CD14-positive monocyte (primary cell): ENCODE measurements at regions not wholly inside any gene's neighbourhood (a gene's known extent, or its start where the extent isn't known, plus 50 kb on each side); places are given as distances from the start of the nearest gene placed in this dataset.

Source experiments
- DNase-seq, 3 donors: peaks; one replicate each; pipeline ENCODE4 v3.0.0-alpha.2; 2011 to 2022
- H2AFZ ChIP-seq: 2 replicates; pipeline ENCODE4 v1.6.0; 2012; ENCODE audit warnings: mild to moderate bottlenecking, low read depth, low read length, inconsistent platforms; ENCODE audit not compliant: insufficient read depth, poor library complexity, severe bottlenecking
- H3K27ac ChIP-seq, 2 donors: 1 replicate in 1 of 2; 2 replicates in 1 of 2; pipeline ENCODE4 v1.5.1; 2012 to 2013; ENCODE audit warnings: low read length in 2 of 2, control low read depth in 1 of 2, inconsistent platforms in 1 of 2, low read depth in 1 of 2, mild to moderate bottlenecking in 1 of 2
- H3K27me3 ChIP-seq, 2 donors: one replicate each; pipeline versions ENCODE4 v1.6.0 to v1.6.1; 2011 to 2013; ENCODE audit warnings: low read length in 2 of 2; ENCODE audit not compliant: control insufficient read depth in 2 of 2, insufficient read depth in 2 of 2
- H3K36me3 ChIP-seq, 2 donors: replicated peaks in 1 of 2; 1 replicate in 1 of 2; 2 replicates in 1 of 2; pipeline versions ENCODE4 v1.5.1 to v1.6.1; 2012 to 2013; ENCODE audit warnings: low read length in 2 of 2, control low read depth in 1 of 2, inconsistent platforms in 1 of 2, mild to moderate bottlenecking in 1 of 2; ENCODE audit not compliant: insufficient read depth in 2 of 2, control insufficient read depth in 1 of 2
- H3K4me1 ChIP-seq, 2 donors: 1 replicate in 1 of 2; 2 replicates in 1 of 2; pipeline versions ENCODE4 v1.5.1 to v1.6.1; 2012 to 2013; ENCODE audit warnings: low read length in 2 of 2, control low read depth in 1 of 2, inconsistent platforms in 1 of 2, mild to moderate bottlenecking in 1 of 2, moderate library complexity in 1 of 2; ENCODE audit not compliant: insufficient read depth in 2 of 2, control insufficient read depth in 1 of 2
- H3K4me2 ChIP-seq: replicated peaks from 2 replicates; pipeline ENCODE3; 2012; ENCODE audit warnings: low read length, moderate library complexity, mild to moderate bottlenecking; ENCODE audit not compliant: poor library complexity, severe bottlenecking; ENCODE audit errors: extremely low read depth
- H3K4me3 ChIP-seq, 3 experiments: fragments of 200-600 bp in 1 of 3; sonication (generic) in 1 of 3; replicated peaks in 1 of 3; 1 replicate in 2 of 3; 2 replicates in 1 of 3; pipeline ENCODE4 v1.5.1; 2011 to 2013; ENCODE audit warnings: low read length in 3 of 3, mild to moderate bottlenecking in 3 of 3, control low read depth in 2 of 3, low read depth in 2 of 3, inconsistent platforms in 1 of 3, moderate library complexity in 1 of 3
- H3K79me2 ChIP-seq: 2 replicates; pipeline ENCODE4 v1.6.0; 2012; ENCODE audit warnings: mild to moderate bottlenecking, control low read depth, inconsistent platforms, low read length, moderate library complexity; ENCODE audit not compliant: insufficient read depth
- H3K9ac ChIP-seq: 2 replicates; pipeline ENCODE4 v1.6.0; 2017; ENCODE audit warnings: low read length, mild to moderate bottlenecking; ENCODE audit not compliant: insufficient read depth, poor library complexity, severe bottlenecking
- H3K9me3 ChIP-seq, 2 donors: replicated peaks in 1 of 2; 1 replicate in 1 of 2; 2 replicates in 1 of 2; pipeline versions ENCODE4 v1.5.1 to v1.6.1; 2012 to 2013; ENCODE audit warnings: low read length in 2 of 2, control low read depth in 1 of 2; ENCODE audit not compliant: control insufficient read depth in 1 of 2, insufficient read depth in 1 of 2
- H4K20me1 ChIP-seq: 2 replicates; pipeline ENCODE4 v1.6.0; 2012; ENCODE audit warnings: mild to moderate bottlenecking, low read length, control low read depth, moderate library complexity; ENCODE audit not compliant: insufficient read depth
- H3K27ac Mint-ChIP-seq, 7 donors: one replicate each; pipeline ENCODE4 v1.8.0; 2020; ENCODE audit warnings: mild to moderate bottlenecking in 7 of 7, mixed read lengths in 7 of 7, moderate library complexity in 6 of 7, inconsistent platforms in 2 of 7
- H3K27me3 Mint-ChIP-seq, 3 donors: one replicate each; pipeline ENCODE4 v1.8.0; 2021 to 2022; ENCODE audit warnings: low read depth in 3 of 3, mild to moderate bottlenecking in 3 of 3, mixed read lengths in 3 of 3, moderate library complexity in 3 of 3, inconsistent platforms in 1 of 3
- H3K36me3 Mint-ChIP-seq, 2 donors: one replicate each; pipeline ENCODE4 v1.8.0; 2020; ENCODE audit warnings: mixed read lengths in 2 of 2, inconsistent platforms in 1 of 2, mild to moderate bottlenecking in 1 of 2
- H3K4me1 Mint-ChIP-seq: one replicate; pipeline ENCODE4 v1.8.0; 2020; ENCODE audit warnings: mild to moderate bottlenecking, mixed read lengths
- H3K4me3 Mint-ChIP-seq, 2 donors: one replicate each; pipeline ENCODE4 v1.8.0; 2020; ENCODE audit warnings: mild to moderate bottlenecking in 2 of 2, mixed read lengths in 2 of 2, moderate library complexity in 1 of 2
- H3K9me3 Mint-ChIP-seq, 7 donors: one replicate each; pipeline ENCODE4 v1.8.0; 2020 to 2022; ENCODE audit warnings: mixed read lengths in 7 of 7, mild to moderate bottlenecking in 6 of 7, moderate library complexity in 6 of 7, inconsistent platforms in 2 of 7
- WGBS: methylation state at CpG from one replicate; pipeline ENCODE4 v1.1.5; 2013; ENCODE audit warnings: missing lambda C conversion rate; ENCODE audit not compliant: insufficient coverage; 5-methylcytosine and 5-hydroxymethylcytosine counted together
- intact Hi-C, 2 donors: fragments of 100-400 bp; cut with micrococcal nuclease; formaldehyde crosslinking; loops; one replicate each; pipeline versions ENCODE4 v1.15.0 to v1.15.1; 2023
- TF ChIP-seq, protein P1 (sequence below): fragments of 200-600 bp; IDR thresholded peaks from one replicate; pipeline ENCODE4 v1.8.0; 2022; ENCODE audit warnings: antibody characterized with exemption, mild to moderate bottlenecking

DNA sequence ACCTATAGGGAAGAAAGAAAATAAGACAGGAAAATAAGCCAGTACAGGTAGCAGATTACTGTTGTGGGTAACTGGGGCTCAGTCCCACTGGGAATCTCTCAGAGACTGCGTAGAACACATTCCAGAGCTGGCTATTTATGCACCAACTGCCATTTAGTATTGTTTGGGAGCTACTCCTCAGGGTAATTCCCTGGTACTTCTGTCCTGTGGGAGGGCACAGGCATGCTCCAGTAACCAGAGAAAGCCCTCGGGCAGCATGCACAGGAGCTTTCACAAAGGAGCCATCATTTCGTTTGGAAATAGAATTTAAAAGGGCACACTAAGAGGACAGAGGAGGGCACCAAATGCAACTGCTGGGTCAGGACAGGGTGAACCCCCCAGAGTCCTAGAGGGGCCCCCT, 148.0 kb upstream of the LRFN2 start:
- TF ChIP-seq, protein P1, sequence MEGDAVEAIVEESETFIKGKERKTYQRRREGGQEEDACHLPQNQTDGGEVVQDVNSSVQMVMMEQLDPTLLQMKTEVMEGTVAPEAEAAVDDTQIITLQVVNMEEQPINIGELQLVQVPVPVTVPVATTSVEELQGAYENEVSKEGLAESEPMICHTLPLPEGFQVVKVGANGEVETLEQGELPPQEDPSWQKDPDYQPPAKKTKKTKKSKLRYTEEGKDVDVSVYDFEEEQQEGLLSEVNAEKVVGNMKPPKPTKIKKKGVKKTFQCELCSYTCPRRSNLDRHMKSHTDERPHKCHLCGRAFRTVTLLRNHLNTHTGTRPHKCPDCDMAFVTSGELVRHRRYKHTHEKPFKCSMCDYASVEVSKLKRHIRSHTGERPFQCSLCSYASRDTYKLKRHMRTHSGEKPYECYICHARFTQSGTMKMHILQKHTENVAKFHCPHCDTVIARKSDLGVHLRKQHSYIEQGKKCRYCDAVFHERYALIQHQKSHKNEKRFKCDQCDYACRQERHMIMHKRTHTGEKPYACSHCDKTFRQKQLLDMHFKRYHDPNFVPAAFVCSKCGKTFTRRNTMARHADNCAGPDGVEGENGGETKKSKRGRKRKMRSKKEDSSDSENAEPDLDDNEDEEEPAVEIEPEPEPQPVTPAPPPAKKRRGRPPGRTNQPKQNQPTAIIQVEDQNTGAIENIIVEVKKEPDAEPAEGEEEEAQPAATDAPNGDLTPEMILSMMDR = no peak
- WGBS = 70% methylated on average over 2 of the region's 3 CpGs

DNA sequence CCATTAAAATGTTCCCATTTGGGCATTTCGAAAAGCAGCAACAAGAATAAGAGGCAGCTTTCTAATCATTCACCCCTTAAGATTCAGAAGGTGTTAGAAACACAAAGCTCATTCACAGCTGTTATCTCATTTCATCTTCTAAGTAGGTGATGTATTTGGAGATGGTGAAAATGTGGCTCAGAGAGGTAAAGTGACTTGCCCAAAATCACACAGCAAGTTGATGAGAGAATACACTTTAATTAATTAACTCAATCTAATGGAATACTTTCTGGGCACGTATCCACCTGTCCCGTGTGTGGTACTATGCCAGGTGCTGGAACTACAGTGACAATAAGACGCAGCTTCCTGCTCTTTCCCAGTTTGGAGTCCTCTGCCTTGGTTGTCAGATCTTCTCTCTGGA, 147.4 kb upstream of the LRFN2 start:
- Histone ChIP-seq H3K4me1 (no peaks in the 10 kb centered on the region), H3K9ac (no peak overlapping the region), H3K27ac (no peak overlapping the region), H3K36me3 (no peaks in the 10 kb centered on the region), H3K9me3 (no peaks in the 10 kb centered on the region), H3K4me2 (no peak overlapping the region), H2AFZ (no peak overlapping the region), H3K79me2 (no peaks in the 10 kb centered on the region), H4K20me1 (no peaks in the 10 kb centered on the region), H3K27me3 (peaks cover 2 to 6% of the 10 kb centered on the region in 2 donors), H3K4me3 (no peak overlapping the region)
- peaks cover 9 to 19% (median 11%) of the 10 kb centered on the region in 3 donors for H3K27me3 Mint-ChIP-seq
- H3K4me3 Mint-ChIP-seq = no peak overlapping the region
- H3K27ac Mint-ChIP-seq = no peak overlapping the region
- peaks cover 0 to 2% (median 0%) of the 10 kb centered on the region in 7 donors for H3K9me3 Mint-ChIP-seq
- no peaks in the 10 kb centered on the region for H3K4me1 Mint-ChIP-seq
- WGBS = 83% methylated on average over 2 of the region's 4 CpGs
- TF ChIP-seq, protein P1 = no peak
- DNase-seq = no peak
- H3K36me3 Mint-ChIP-seq = no peaks in the 10 kb centered on the region
- intact Hi-C loops = no loop called here

More for the DNA sequence above, 148.0 kb upstream of the LRFN2 start:
- Histone ChIP-seq H3K4me3 (no peak overlapping the region), H3K27ac (no peak overlapping the region), H3K9ac (no peak overlapping the region), H3K27me3 (peaks cover 2 to 6% of the 10 kb centered on the region in 2 donors), H3K79me2 (no peaks in the 10 kb centered on the region), H4K20me1 (no peaks in the 10 kb centered on the region), H2AFZ (no peak overlapping the region), H3K4me1 (no peaks in the 10 kb centered on the region), H3K36me3 (no peaks in the 10 kb centered on the region), H3K9me3 (no peaks in the 10 kb centered on the region), H3K4me2 (no peak overlapping the region)
- intact Hi-C loops = no loop called here
- Mint-ChIP-seq H3K27me3 (peaks cover 9 to 17% (median 13%) of the 10 kb centered on the region in 3 donors), H3K4me1 (no peaks in the 10 kb centered on the region), H3K9me3 (peaks cover 0 to 2% (median 0%) of the 10 kb centered on the region in 7 donors), H3K36me3 (no peaks in the 10 kb centered on the region), H3K4me3 (no peak overlapping the region), H3K27ac (no peak overlapping the region)
- no peak for DNase-seq
